COLO829 (cell line): ENCODE measurements at regions not wholly inside any gene's neighbourhood (a gene's known extent, or its start where the extent isn't known, plus 50 kb on each side); places are given as distances from the start of the nearest gene placed in this dataset.

Experiments
- DNase-seq: peaks from one replicate; pipeline ENCODE4 v3.0.0; 2012; ENCODE audit warnings: low spot score

DNA sequence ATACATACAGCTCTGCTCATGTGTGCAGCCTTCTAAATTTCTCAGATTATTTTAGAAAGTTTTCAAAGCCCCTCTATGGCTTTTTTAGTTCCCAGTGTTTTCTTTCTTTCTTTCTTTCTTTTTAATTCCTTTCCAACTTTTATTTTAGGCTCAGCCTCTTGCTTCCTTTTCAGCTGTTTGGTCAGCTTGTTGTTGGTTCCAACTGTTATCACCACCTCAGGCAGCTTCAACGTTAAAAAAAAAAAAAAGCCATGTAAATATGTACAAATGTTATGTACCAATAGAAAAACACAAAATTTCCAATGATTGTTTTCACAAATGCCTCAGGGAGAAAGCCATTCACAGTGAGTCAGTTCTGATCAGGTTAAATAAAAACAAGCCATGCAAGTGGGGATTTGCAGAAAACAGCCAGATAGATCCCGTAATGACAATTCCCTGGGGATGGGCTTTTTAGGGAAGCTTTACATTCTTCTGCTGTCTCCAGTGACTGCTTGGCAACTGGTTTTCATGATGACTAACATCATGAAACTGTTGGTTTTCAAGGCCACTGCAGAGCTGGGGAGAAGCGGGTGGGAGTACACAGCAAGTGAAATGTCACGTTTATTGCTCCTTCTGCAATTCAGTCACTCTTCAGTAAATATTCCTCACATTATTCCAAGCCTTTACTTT is 908.4 kb downstream of the EPHA3 start:
- DNase-seq, result peak; percentile 79

GRCh38 chr3:90016555-90016954 is 909.1 kb downstream of the EPHA3 start:
- DNase-seq, result no peak

DNA sequence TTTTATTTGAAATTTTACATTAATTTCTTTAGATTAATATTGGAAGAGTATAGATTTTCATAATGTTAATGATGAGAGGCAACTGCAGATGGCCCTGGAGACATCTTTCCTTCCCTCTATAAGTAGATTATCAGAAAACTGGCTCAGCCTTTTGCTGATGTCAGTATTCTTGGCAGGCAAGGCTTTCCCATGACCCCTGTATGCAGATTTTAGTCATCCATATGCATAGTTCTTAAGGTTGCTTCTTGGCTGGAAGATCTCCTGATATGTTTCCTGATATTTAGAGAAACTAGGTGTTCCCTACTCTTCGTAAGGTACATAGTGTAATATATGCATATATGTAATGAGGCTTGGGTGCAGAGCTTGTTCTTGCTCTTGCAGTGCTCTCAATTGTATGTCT is 911.4 kb downstream of the EPHA3 start:
- no peak for DNase-seq

- no peak for DNase-seq
Observed at GRCh38 chr3:90025019-90025418, 917.6 kb downstream of the EPHA3 start.

- DNase-seq, result no peak
Observed at GRCh38 chr3:90026406-90026805, 919.0 kb downstream of the EPHA3 start.

- no peak for DNase-seq
Observed at GRCh38 chr3:90031121-90031520, 923.7 kb downstream of the EPHA3 start.

GRCh38 chr3:90032980-90033641 is 925.7 kb downstream of the EPHA3 start:
- DNase-seq, result no peak

DNA sequence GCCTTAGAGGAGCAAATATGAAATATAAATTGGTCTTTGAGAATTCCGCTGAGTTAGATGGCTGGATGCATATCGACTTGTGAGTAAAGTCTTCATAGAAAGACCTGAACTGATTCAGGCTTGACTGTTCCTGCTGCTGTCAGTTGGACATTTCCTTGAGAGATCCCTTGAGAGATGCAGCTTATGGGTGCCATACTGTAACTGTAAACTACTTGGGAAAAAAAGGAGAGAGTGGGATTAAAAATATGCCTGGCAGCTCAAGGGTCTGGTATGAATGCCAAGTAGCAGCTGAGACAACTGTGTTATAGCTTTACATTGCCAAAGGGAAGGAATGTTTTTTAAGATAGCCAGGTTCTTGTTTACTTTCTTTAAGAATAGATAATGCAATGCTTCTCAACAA is 926.6 kb downstream of the EPHA3 start:
- no peak for DNase-seq

DNA sequence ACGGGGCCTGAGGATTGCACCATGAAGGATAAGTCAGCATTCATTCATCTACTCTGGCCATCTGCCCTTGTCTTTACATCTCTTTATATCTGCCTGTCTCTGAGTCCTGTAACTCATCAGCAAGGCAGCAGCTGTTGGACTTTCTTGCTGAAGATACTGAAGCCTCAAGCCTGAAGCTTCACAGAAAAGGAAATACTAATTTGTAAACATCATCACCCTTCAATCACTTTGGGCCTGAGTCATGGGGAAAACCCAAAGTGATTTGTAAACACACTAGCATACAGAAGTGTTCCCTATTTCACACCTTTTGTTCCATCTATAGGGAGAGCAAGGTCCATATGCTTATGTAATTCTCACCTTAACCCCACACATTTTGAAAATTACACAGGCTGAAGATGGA is 928.2 kb downstream of the EPHA3 start:
- DNase-seq, result no peak

DNA sequence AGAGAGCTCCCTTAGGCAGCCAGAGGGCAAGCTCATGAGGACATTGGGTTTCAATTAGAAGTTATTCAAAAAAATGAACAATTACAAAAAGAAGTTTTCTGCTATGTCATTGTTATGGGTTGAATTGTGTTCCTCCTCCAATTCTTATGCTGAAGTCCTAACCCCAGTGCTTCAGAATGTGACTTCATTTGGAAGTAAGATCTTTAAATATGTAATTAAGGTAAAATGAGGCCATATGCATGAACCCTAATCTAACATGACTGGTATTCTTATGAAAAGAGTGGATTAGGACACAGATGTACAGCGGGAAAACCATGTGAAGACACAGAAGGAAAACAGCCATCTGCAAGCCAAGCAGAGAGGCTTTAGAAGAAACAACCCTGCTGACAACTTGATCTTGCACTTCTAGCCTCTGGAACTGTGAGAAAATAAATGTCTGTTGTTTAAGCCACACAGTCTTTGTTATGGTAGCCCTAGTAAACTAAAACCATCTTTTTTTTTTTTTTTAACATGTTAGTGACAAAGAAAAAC is 929.6 kb downstream of the EPHA3 start:
- no peak for DNase-seq

DNA sequence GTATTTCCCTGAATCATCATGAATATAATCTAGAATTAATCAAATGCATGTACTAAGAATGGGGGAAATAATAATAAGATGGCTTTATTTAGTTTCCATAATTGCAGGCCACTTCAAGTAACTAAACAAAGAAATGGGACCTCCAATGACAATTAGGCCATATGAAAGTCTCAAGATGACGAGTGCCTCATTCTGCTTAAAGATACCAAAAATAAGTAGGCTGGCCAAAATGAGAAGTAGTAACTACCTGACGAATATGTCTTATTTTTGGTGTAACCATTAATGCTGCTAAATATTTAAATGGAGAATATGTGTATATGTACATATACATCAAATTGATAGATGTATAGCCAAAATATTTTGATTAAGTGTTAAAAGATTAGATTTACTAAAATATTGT is 932.6 kb downstream of the EPHA3 start:
- DNase-seq, result no peak

DNA sequence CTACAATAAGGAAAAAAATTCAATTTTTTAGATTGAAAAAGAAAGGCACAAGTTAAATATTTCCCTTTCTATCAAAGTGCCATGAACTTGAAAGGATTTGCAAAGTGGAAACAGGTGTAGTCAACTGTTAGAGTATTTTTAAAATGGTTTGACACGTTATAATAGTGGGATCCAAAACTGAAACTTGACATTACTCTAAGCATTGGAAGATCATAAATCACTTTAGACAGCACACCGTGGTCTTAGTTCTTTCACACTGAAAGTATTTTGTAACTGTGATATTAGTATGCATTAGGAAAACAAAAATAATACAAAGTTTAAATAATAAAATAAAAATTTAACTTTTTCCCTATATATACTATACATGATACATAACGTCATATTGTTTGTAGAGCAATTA is 933.1 kb downstream of the EPHA3 start:
- no peak for DNase-seq

DNA sequence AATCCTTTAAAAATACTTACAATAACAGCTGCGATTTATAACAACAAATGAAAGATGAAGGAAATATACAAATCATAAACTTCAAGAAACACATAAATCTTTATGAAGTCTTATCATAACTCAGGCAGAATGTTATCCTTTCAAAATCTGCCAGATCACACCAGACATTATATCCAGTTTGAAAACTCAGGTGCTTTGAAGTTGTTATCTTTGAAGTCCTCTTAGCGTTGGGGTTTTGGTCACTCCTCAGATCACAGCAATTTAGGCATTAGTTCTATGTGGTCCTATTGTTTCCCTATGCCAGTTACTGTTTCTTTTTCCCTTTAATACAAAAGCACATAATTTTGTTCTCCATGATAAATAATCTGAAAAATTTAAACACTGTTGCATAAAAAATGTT is 934.6 kb downstream of the EPHA3 start:
- DNase-seq, result no peak

DNA sequence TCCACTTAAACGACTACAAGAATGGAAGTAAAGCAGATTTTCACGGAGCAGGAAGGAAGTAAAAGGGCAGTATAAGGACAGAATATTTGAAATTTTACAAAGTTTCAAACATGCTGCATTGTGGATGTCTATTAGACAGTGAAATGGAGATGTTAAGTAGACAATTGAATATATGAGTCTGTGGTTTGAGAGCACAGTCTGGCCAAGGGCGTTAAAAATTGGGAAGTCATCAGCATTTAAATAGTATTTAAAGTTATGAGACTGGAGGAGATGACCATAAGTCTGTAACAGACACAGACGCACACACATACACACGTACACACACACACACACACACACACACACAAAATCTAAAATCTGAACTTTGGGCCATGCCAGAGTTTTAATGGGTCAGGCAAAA is 935.9 kb downstream of the EPHA3 start:
- no peak for DNase-seq

DNA sequence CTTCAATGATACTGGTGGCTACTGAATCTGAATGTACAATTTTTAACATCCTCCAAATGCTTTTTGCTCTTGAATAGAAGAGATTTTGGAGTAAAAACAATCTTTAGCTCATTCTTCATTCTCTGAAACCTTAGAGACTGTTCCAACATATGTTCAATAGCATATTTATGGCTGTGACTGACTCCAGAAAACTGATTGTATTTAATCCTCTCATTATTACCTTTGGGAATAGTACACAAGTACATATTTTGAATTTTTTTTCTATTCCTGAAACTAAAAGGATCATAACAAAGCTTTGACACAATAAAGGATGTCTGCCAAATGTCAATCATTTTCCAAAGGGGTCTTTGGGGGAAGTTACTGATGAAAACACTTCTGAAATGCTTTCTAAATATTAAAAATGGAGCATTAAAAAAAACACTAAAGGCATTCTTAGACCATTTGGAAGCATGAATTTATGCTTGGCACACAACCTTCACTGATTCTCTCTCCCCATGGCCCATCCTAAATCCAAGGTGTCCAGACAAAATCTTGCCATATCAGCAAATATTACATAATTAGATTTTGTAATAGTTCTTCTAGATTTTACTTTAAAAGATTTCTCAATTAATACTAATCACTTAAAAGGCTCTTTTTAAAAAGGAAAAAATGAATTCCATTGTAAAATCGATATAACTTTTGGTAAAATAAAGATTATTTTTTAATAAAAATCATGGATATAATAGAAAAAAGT is 936.8 kb downstream of the EPHA3 start:
- DNase-seq, result no peak

- DNase-seq, result no peak
Observed at GRCh38 chr3:90052425-90052950, 945.1 kb downstream of the EPHA3 start.

DNA sequence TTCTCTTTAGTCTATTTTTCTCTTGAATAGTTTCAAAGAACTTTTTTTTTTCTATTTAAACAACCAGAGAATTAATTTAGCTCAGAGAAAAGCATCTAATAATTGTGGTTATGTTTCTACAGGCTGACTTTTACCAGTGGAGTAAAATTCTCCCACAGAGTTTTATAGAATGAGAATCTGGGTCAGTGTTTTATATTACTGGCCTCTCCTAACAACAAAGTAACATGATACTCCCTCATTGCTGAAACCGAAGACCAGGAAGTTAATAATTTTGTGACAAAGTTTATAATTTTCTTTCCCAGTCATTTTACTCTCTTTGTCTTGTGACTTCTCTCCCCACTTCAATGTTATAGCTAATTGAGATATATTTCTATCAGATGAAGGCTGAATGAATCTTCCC is 946.9 kb downstream of the EPHA3 start:
- no peak for DNase-seq

DNA sequence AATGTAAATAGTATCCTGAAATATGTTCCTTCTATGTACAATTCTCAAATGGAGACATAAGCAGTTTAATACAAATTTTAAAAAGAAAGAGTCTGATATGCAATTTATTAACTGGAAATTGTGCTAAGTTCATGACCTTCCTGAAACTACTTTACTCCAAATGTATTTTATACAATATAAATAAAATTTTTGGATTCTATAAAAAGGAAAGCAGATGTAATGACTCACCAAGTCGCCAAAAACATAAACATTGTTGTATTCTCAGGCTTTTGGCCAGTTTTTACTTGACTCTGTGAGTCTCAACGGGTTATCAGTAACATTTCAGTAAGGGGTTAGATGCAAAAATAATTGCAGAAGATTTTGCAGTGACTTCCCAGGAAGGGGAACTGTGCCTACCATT is 948.2 kb downstream of the EPHA3 start:
- peak; percentile 8 for DNase-seq

DNA sequence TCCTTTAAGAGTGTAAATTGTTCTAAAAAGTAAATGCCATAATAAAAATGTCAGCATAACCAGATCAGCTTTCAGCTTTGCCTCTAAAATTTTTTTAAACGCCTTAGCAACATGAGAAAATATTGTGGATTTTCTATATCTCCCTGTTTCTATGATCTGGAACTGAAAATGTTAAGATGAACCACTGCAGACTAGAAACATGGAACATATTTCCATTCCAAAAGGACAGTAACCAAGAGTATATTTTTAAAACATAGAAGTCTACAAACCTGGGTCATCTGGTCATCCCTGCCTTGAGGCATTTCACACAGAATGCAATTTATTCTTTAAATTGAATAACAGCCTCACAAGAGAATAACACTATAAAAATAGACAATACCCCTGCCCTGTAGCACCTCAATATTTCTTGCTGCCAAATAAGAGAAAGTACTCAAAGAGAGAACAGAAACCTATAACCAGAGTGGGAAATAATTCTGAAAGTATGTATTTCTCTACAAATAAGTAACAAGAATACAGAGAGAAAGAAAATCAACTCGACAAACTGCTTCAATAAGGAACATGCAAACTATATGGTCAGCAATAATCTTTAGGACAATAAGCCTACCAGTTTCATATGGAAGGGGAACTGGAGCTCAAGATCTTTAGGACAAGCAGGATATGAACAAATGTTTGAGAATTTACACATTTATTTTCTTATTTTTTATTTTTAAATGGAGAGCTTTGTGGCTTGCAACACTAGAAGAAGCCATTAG is 949.0 kb downstream of the EPHA3 start:
- DNase-seq, result peak; percentile 12

DNA sequence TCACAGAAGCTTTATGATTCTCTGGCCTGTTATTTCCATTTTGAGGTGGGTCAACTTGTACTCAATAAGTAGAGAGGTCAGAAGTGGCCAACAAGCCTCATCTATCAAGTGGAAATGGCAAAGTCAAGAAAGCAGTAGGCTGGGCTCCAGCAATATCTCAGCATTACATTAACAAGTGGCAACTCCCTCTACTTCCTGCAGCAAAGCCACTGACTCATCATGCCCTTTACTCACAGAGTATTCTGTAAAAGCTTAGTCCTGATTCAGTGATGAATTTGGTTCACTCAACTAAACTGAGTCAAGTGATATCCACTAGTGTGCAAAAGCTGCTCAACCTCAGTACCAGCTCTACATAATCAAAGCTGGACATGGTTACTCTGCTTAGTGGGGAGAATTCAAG is 954.6 kb downstream of the EPHA3 start:
- peak; percentile 35 for DNase-seq

DNA sequence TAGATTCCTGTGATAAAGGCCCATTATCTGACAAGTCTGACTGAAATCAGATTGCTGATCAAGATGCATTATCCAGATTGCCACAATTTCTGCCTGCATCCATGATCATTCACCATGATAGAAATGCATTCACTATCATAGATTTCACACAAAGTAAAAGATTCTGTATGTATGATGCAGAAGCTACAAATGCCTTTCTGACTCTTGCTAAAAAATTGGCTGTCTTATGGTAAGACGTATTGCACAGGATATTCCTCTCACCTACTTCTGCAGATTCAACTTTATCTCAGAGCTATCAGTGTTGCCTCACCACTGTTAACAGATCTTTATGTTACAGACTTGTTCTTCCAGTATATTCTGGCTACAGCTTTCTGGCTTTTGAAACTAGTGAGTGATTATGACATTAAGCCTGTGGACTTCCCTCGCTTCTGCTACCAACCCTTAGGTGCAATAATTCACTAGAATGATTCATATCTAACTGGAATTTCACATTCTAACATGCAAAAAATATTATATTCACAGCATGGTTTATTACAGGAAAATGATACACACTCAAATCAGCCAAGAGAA is 955.3 kb downstream of the EPHA3 start:
- no peak for DNase-seq

GRCh38 chr3:90068783-90069182 is 961.4 kb downstream of the EPHA3 start:
- no peak for DNase-seq
